ENCODE measurements at regions not wholly inside any gene's neighbourhood (a gene's known extent, or its start where the extent isn't known, plus 50 kb on each side); places are given as distances from the start of the nearest gene placed in this dataset.

GRCh38 chr3:117566926-117567325 lies 857.3 kb downstream of the TUSC7 start:
- no peak overlapping the region for H3K56ac ChIP-seq (ENCODE audit: low read length)
- H3K27ac ChIP-seq (ENCODE audit: low read depth, low read length): no peak overlapping the region
- no peak overlapping the region for H3K23ac ChIP-seq (ENCODE audit: low read length)
- no peaks in the 10 kb centered on the region for H3K4me1 ChIP-seq (ENCODE audit: control insufficient read depth, low read depth, low read length)
- H3K36me3 ChIP-seq (ENCODE audit: control insufficient read depth, insufficient read depth, low read length): no peaks in the 10 kb centered on the region
- no peak overlapping the region for H3K9ac ChIP-seq (ENCODE audit: low read length)
- no peak overlapping the region for H3K4ac ChIP-seq (ENCODE audit: low read depth, low read length)
- no peak overlapping the region for H3K4me2 ChIP-seq (ENCODE audit: low read length)
- H3K4me3 ChIP-seq (ENCODE audit: low read length): no peak overlapping the region
- H3K27me3 ChIP-seq (ENCODE audit: insufficient read depth, low read length, poor library complexity): no peaks in the 10 kb centered on the region
- H3K18ac ChIP-seq (ENCODE audit: low read length): no peak overlapping the region
- no peak overlapping the region for H4K8ac ChIP-seq (ENCODE audit: low read depth, low read length)
- H2BK15ac ChIP-seq (replicated peaks; ENCODE audit: low read depth): no peak overlapping the region
- no peak overlapping the region for H2BK120ac ChIP-seq (ENCODE audit: low read depth, low read length)
- H4K5ac ChIP-seq (ENCODE audit: low read length): no peak overlapping the region
- WGBS (ENCODE audit: extremely low coverage, insufficient coverage, low lambda C conversion rate): no CpG with 5 or more reads among the region's 2 CpGs
- H3K79me1 ChIP-seq (ENCODE audit: low read length): no peaks in the 10 kb centered on the region
- no peak overlapping the region for H2BK5ac ChIP-seq (ENCODE audit: low read length)
- DNase-seq: no peak
- H2AK5ac ChIP-seq (ENCODE audit: low read length): no peak overlapping the region
- no peaks in the 10 kb centered on the region for H3K79me2 ChIP-seq (ENCODE audit: control insufficient read depth, insufficient read depth, low read length)

- Histone ChIP-seq H3K23ac (ENCODE audit: low read length) (no peak overlapping the region), H3K27me3 (ENCODE audit: insufficient read depth, low read length, poor library complexity) (no peaks in the 10 kb centered on the region), H3K18ac (ENCODE audit: low read length) (no peak overlapping the region), H3K56ac (ENCODE audit: low read length) (no peak overlapping the region), H4K8ac (ENCODE audit: low read depth, low read length) (no peak overlapping the region), H3K4me1 (ENCODE audit: control insufficient read depth, low read depth, low read length) (no peaks in the 10 kb centered on the region), H2BK120ac (ENCODE audit: low read depth, low read length) (no peak overlapping the region), H3K9ac (ENCODE audit: low read length) (no peak overlapping the region), H2BK15ac (replicated peaks; ENCODE audit: low read depth) (no peak overlapping the region), H2BK5ac (ENCODE audit: low read length) (no peak overlapping the region), H3K4ac (ENCODE audit: low read depth, low read length) (no peak overlapping the region), H3K27ac (ENCODE audit: low read depth, low read length) (no peak overlapping the region), H4K5ac (ENCODE audit: low read length) (no peak overlapping the region), H3K79me2 (ENCODE audit: control insufficient read depth, insufficient read depth, low read length) (no peaks in the 10 kb centered on the region), H3K79me1 (ENCODE audit: low read length) (no peaks in the 10 kb centered on the region), H3K4me2 (ENCODE audit: low read length) (no peak overlapping the region), H2AK5ac (ENCODE audit: low read length) (no peak overlapping the region), H3K4me3 (ENCODE audit: low read length) (no peak overlapping the region), H3K36me3 (ENCODE audit: control insufficient read depth, insufficient read depth, low read length) (no peaks in the 10 kb centered on the region)
- WGBS (ENCODE audit: extremely low coverage, insufficient coverage, low lambda C conversion rate): no CpG with 5 or more reads among the region's 3 CpGs
- DNase-seq: no peak
Observed at GRCh38 chr3:117567382-117567781, 857.8 kb downstream of the TUSC7 start.

GRCh38 chr3:117567906-117568305 lies 858.3 kb downstream of the TUSC7 start:
- Histone ChIP-seq H3K4ac (ENCODE audit: low read depth, low read length) (no peak overlapping the region), H3K36me3 (ENCODE audit: control insufficient read depth, insufficient read depth, low read length) (no peaks in the 10 kb centered on the region), H2AK5ac (ENCODE audit: low read length) (no peak overlapping the region), H2BK15ac (replicated peaks; ENCODE audit: low read depth) (no peak overlapping the region), H2BK5ac (ENCODE audit: low read length) (no peak overlapping the region), H3K27ac (ENCODE audit: low read depth, low read length) (no peak overlapping the region), H2BK120ac (ENCODE audit: low read depth, low read length) (no peak overlapping the region), H3K23ac (ENCODE audit: low read length) (no peak overlapping the region), H4K8ac (ENCODE audit: low read depth, low read length) (no peak overlapping the region), H3K56ac (ENCODE audit: low read length) (no peak overlapping the region), H3K79me2 (ENCODE audit: control insufficient read depth, insufficient read depth, low read length) (no peaks in the 10 kb centered on the region), H3K9ac (ENCODE audit: low read length) (no peak overlapping the region), H3K4me3 (ENCODE audit: low read length) (no peak overlapping the region), H3K79me1 (ENCODE audit: low read length) (no peaks in the 10 kb centered on the region), H4K5ac (ENCODE audit: low read length) (no peak overlapping the region), H3K4me2 (ENCODE audit: low read length) (no peak overlapping the region), H3K18ac (ENCODE audit: low read length) (no peak overlapping the region), H3K27me3 (ENCODE audit: insufficient read depth, low read length, poor library complexity) (no peaks in the 10 kb centered on the region), H3K4me1 (ENCODE audit: control insufficient read depth, low read depth, low read length) (no peaks in the 10 kb centered on the region)
- no peak for DNase-seq

- H3K79me1 ChIP-seq (ENCODE audit: low read length): no peaks in the 10 kb centered on the region
- no peak overlapping the region for H3K4me2 ChIP-seq (ENCODE audit: low read length)
- no peaks in the 10 kb centered on the region for H3K79me2 ChIP-seq (ENCODE audit: control insufficient read depth, insufficient read depth, low read length)
- no peaks in the 10 kb centered on the region for H3K27me3 ChIP-seq (ENCODE audit: insufficient read depth, low read length, poor library complexity)
- H3K9ac ChIP-seq (ENCODE audit: low read length): no peak overlapping the region
- H3K27ac ChIP-seq (ENCODE audit: low read depth, low read length): no peak overlapping the region
- H3K56ac ChIP-seq (ENCODE audit: low read length): no peak overlapping the region
- H4K5ac ChIP-seq (ENCODE audit: low read length): no peak overlapping the region
- H4K8ac ChIP-seq (ENCODE audit: low read depth, low read length): no peak overlapping the region
- no peak for DNase-seq
- H2BK5ac ChIP-seq (ENCODE audit: low read length): no peak overlapping the region
- no peak overlapping the region for H2BK15ac ChIP-seq (replicated peaks; ENCODE audit: low read depth)
- H3K4me1 ChIP-seq (ENCODE audit: control insufficient read depth, low read depth, low read length): no peaks in the 10 kb centered on the region
- H2AK5ac ChIP-seq (ENCODE audit: low read length): no peak overlapping the region
- H3K23ac ChIP-seq (ENCODE audit: low read length): no peak overlapping the region
- H3K36me3 ChIP-seq (ENCODE audit: control insufficient read depth, insufficient read depth, low read length): no peaks in the 10 kb centered on the region
- no peak overlapping the region for H3K4ac ChIP-seq (ENCODE audit: low read depth, low read length)
- no CpG with 5 or more reads among the region's 1 CpG for WGBS (ENCODE audit: extremely low coverage, insufficient coverage, low lambda C conversion rate)
- H3K18ac ChIP-seq (ENCODE audit: low read length): no peak overlapping the region
- no peak overlapping the region for H3K4me3 ChIP-seq (ENCODE audit: low read length)
- H2BK120ac ChIP-seq (ENCODE audit: low read depth, low read length): no peak overlapping the region
Observed at GRCh38 chr3:117572786-117573185, 863.2 kb downstream of the TUSC7 start.

GRCh38 chr3:117580806-117581205 lies 871.2 kb downstream of the TUSC7 start:
- H2BK15ac ChIP-seq (replicated peaks; ENCODE audit: low read depth): no peak overlapping the region
- H3K79me2 ChIP-seq (ENCODE audit: control insufficient read depth, insufficient read depth, low read length): no peaks in the 10 kb centered on the region
- no peak overlapping the region for H2AK5ac ChIP-seq (ENCODE audit: low read length)
- H3K4ac ChIP-seq (ENCODE audit: low read depth, low read length): no peak overlapping the region
- no peak overlapping the region for H4K5ac ChIP-seq (ENCODE audit: low read length)
- no peak overlapping the region for H3K27ac ChIP-seq (ENCODE audit: low read depth, low read length)
- H3K56ac ChIP-seq (ENCODE audit: low read length): no peak overlapping the region
- H4K8ac ChIP-seq (ENCODE audit: low read depth, low read length): no peak overlapping the region
- no peaks in the 10 kb centered on the region for H3K4me1 ChIP-seq (ENCODE audit: control insufficient read depth, low read depth, low read length)
- no peak overlapping the region for H3K4me2 ChIP-seq (ENCODE audit: low read length)
- no peaks in the 10 kb centered on the region for H3K79me1 ChIP-seq (ENCODE audit: low read length)
- H2BK120ac ChIP-seq (ENCODE audit: low read depth, low read length): no peak overlapping the region
- H2BK5ac ChIP-seq (ENCODE audit: low read length): no peak overlapping the region
- DNase-seq: no peak
- H3K36me3 ChIP-seq (ENCODE audit: control insufficient read depth, insufficient read depth, low read length): no peaks in the 10 kb centered on the region
- WGBS (ENCODE audit: extremely low coverage, insufficient coverage, low lambda C conversion rate): 92% methylated on average over 2 of the region's 2 CpGs
- H3K18ac ChIP-seq (ENCODE audit: low read length): no peak overlapping the region
- H3K4me3 ChIP-seq (ENCODE audit: low read length): no peak overlapping the region
- no peaks in the 10 kb centered on the region for H3K27me3 ChIP-seq (ENCODE audit: insufficient read depth, low read length, poor library complexity)
- H3K9ac ChIP-seq (ENCODE audit: low read length): no peak overlapping the region
- H3K23ac ChIP-seq (ENCODE audit: low read length): no peak overlapping the region

- Histone ChIP-seq H3K23ac (ENCODE audit: low read length) (no peak overlapping the region), H3K36me3 (ENCODE audit: control insufficient read depth, insufficient read depth, low read length) (no peaks in the 10 kb centered on the region), H3K56ac (ENCODE audit: low read length) (no peak overlapping the region), H4K8ac (ENCODE audit: low read depth, low read length) (no peak overlapping the region), H3K9ac (ENCODE audit: low read length) (no peak overlapping the region), H3K27ac (ENCODE audit: low read depth, low read length) (no peak overlapping the region), H2BK5ac (ENCODE audit: low read length) (no peak overlapping the region), H3K4me2 (ENCODE audit: low read length) (no peak overlapping the region), H2BK15ac (replicated peaks; ENCODE audit: low read depth) (no peak overlapping the region), H2BK120ac (ENCODE audit: low read depth, low read length) (no peak overlapping the region), H3K27me3 (ENCODE audit: insufficient read depth, low read length, poor library complexity) (no peaks in the 10 kb centered on the region), H3K79me2 (ENCODE audit: control insufficient read depth, insufficient read depth, low read length) (no peaks in the 10 kb centered on the region), H2AK5ac (ENCODE audit: low read length) (no peak overlapping the region), H3K79me1 (ENCODE audit: low read length) (no peaks in the 10 kb centered on the region), H3K4ac (ENCODE audit: low read depth, low read length) (no peak overlapping the region), H4K5ac (ENCODE audit: low read length) (no peak overlapping the region), H3K18ac (ENCODE audit: low read length) (no peak overlapping the region), H3K4me1 (ENCODE audit: control insufficient read depth, low read depth, low read length) (no peaks in the 10 kb centered on the region), H3K4me3 (ENCODE audit: low read length) (no peak overlapping the region)
- no peak for DNase-seq
Observed at GRCh38 chr3:117586161-117586560, 876.6 kb downstream of the TUSC7 start.

All from mesendoderm (in vitro differentiated cells).